ENCODE measurements at regions not wholly inside any gene's neighbourhood (a gene's known extent, or its start where the extent isn't known, plus 50 kb on each side); places are given as distances from the start of the nearest gene placed in this dataset.

DNA sequence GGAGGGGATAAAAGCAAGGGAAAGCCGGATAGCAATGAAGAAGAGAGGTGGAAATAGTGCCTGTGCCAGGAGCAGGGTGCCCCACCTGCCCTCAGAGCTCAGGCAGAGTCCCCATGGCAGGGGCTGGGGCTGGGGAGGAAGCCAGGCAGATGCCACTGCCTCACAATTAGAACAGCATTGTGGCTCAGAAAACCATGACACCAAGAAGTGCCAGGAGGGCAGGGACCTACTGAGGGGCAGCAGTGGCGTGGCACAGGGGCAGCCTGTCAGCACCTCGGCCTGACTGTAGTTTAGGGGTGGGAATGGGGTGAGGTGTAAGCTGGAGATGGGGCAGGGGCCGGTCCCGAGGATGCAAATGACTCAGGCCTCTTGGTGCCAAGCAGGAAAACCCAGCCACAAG, 532.1 kb upstream of the B3GAT1 start:
- TF ChIP-seq, protein P1, sequence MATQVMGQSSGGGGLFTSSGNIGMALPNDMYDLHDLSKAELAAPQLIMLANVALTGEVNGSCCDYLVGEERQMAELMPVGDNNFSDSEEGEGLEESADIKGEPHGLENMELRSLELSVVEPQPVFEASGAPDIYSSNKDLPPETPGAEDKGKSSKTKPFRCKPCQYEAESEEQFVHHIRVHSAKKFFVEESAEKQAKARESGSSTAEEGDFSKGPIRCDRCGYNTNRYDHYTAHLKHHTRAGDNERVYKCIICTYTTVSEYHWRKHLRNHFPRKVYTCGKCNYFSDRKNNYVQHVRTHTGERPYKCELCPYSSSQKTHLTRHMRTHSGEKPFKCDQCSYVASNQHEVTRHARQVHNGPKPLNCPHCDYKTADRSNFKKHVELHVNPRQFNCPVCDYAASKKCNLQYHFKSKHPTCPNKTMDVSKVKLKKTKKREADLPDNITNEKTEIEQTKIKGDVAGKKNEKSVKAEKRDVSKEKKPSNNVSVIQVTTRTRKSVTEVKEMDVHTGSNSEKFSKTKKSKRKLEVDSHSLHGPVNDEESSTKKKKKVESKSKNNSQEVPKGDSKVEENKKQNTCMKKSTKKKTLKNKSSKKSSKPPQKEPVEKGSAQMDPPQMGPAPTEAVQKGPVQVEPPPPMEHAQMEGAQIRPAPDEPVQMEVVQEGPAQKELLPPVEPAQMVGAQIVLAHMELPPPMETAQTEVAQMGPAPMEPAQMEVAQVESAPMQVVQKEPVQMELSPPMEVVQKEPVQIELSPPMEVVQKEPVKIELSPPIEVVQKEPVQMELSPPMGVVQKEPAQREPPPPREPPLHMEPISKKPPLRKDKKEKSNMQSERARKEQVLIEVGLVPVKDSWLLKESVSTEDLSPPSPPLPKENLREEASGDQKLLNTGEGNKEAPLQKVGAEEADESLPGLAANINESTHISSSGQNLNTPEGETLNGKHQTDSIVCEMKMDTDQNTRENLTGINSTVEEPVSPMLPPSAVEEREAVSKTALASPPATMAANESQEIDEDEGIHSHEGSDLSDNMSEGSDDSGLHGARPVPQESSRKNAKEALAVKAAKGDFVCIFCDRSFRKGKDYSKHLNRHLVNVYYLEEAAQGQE (IDR thresholded peaks at IDR 0.05; ENCODE audit: low read depth), result no peak
- TF ChIP-seq ELF1 (IDR thresholded peaks at IDR 0.05; ENCODE audit: borderline replicate concordance, low read depth) (no peak), SP1 (IDR thresholded peaks at IDR 0.05; ENCODE audit: low read depth) (no peak), EGR1 (IDR thresholded peaks at IDR 0.05; ENCODE audit: low read depth) (no peak), TCF7L2 (IDR thresholded peaks at IDR 0.05; ENCODE audit: borderline replicate concordance, extremely low read depth, insufficient read depth, insufficient read length) (no peak)

Data from HCT116 (cell line).